GM23338 (cell line): ENCODE measurements at regions not wholly inside any gene's neighbourhood (a gene's known extent, or its start where the extent isn't known, plus 50 kb on each side); places are given as distances from the start of the nearest gene placed in this dataset.

ENCODE experiments used
- ATAC-seq: fragments of 200-7000 bp; cut with Tn5 transposase; 3 replicates; pipeline ENCODE4 v1.9.1; 2020
- DNase-seq: peaks from one replicate; pipeline ENCODE4 v3.0.0-alpha.2; 2015; ENCODE audit warnings: low spot score
- H2AFZ ChIP-seq: fragments of 200-600 bp; sonication (generic); 2 replicates; pipeline ENCODE4 v1.8.0; 2016; ENCODE audit warnings: antibody characterized with exemption, mild to moderate bottlenecking, moderate library complexity
- H3F3A ChIP-seq: fragments of 200-600 bp; sonication (generic); replicated peaks from 2 replicates; pipeline ENCODE4 v1.8.0; 2017; ENCODE audit warnings: antibody characterized with exemption, mixed run types, low read depth
- H3K27ac ChIP-seq: fragments of 200-600 bp; sonication (generic); 2 replicates; pipeline ENCODE4 v1.6.1; 2016; ENCODE audit warnings: low read depth
- H3K27me3 ChIP-seq: fragments of 200-600 bp; sonication (generic); 2 replicates; pipeline ENCODE4 v1.8.0; 2016; ENCODE audit warnings: mild to moderate bottlenecking, mixed run types, moderate library complexity; ENCODE audit not compliant: insufficient read depth
- H3K36me3 ChIP-seq: fragments of 200-600 bp; sonication (generic); 2 replicates; pipeline ENCODE4 v1.8.0; 2016; ENCODE audit warnings: mild to moderate bottlenecking; ENCODE audit not compliant: insufficient read depth
- H3K4me1 ChIP-seq: fragments of 200-600 bp; sonication (generic); 2 replicates; pipeline ENCODE4 v1.8.0; 2016; ENCODE audit warnings: mild to moderate bottlenecking, moderate library complexity; ENCODE audit not compliant: insufficient read depth
- H3K4me2 ChIP-seq: fragments of 200-600 bp; sonication (generic); 2 replicates; pipeline ENCODE4 v1.7.1; 2017; ENCODE audit warnings: mixed run types
- H3K4me3 ChIP-seq: fragments of 200-600 bp; sonication (generic); 2 replicates; pipeline ENCODE4 v1.6.1; 2016; ENCODE audit warnings: mixed run types
- H3K79me2 ChIP-seq: fragments of 200-600 bp; sonication (generic); replicated peaks from 2 replicates; pipeline ENCODE4 v1.8.0; 2017; ENCODE audit warnings: mild to moderate bottlenecking; ENCODE audit not compliant: insufficient read depth
- H3K9me2 ChIP-seq: fragments of 200-600 bp; sonication (generic); 2 replicates; pipeline ENCODE4 v1.8.0; 2017; ENCODE audit not compliant: insufficient read depth
- H4K20me1 ChIP-seq: fragments of 200-600 bp; sonication (generic); replicated peaks from 2 replicates; pipeline ENCODE4 v1.8.0; 2017; ENCODE audit warnings: mild to moderate bottlenecking; ENCODE audit not compliant: insufficient read depth
- H3K27ac Mint-ChIP-seq: 2 replicates; pipeline ENCODE4 v1.8.0; 2020; ENCODE audit warnings: inconsistent platforms, mild to moderate bottlenecking, moderate library complexity, mixed read lengths
- H3K27me3 Mint-ChIP-seq: 3 replicates; pipeline ENCODE4 v1.8.0; 2022; ENCODE audit warnings: low read depth, mild to moderate bottlenecking, moderate library complexity, mixed read lengths, inconsistent platforms; ENCODE audit not compliant: insufficient read depth, poor library complexity
- H3K36me3 Mint-ChIP-seq: 3 replicates; pipeline ENCODE4 v1.8.0; 2021; ENCODE audit warnings: low read depth, mild to moderate bottlenecking, inconsistent platforms, moderate library complexity, mixed read lengths
- H3K4me1 Mint-ChIP-seq: 3 replicates; pipeline ENCODE4 v1.8.0; 2020; ENCODE audit warnings: mild to moderate bottlenecking, inconsistent platforms, mixed read lengths
- H3K4me3 Mint-ChIP-seq: 3 replicates; pipeline ENCODE4 v1.8.0; 2021; ENCODE audit warnings: moderate library complexity, mild to moderate bottlenecking, inconsistent platforms, mixed read lengths
- H3K9me3 Mint-ChIP-seq: 3 replicates; pipeline ENCODE4 v1.8.0; 2020; ENCODE audit warnings: moderate library complexity, mild to moderate bottlenecking, inconsistent platforms, mixed read lengths
- CREB1 ChIP-seq: fragments of 250-450 bp; sonication (Bioruptor Pico); IDR thresholded peaks from 2 replicates; pipeline ENCODE4 v1.5.0; 2020; ENCODE audit warnings: low read depth, mild to moderate bottlenecking, moderate library complexity
- ETS1 ChIP-seq: IDR thresholded peaks from 2 replicates; pipeline ENCODE4 v1.6.1; 2016; ENCODE audit warnings: antibody characterized with exemption
- EZH2 ChIP-seq: fragments of 200-600 bp; sonication (generic); IDR thresholded peaks from one replicate; pipeline ENCODE4 v1.8.0; 2017; ENCODE audit warnings: antibody characterized with exemption, mild to moderate bottlenecking, low read depth; ENCODE audit not compliant: unreplicated experiment
- EZH2phosphoT487 ChIP-seq: fragments of 200-600 bp; sonication (generic); IDR thresholded peaks from one replicate; pipeline ENCODE4 v1.8.1; 2018; ENCODE audit warnings: antibody characterized with exemption; ENCODE audit not compliant: unreplicated experiment
- JUNB ChIP-seq: IDR thresholded peaks from one replicate; pipeline ENCODE4 v1.6.1; 2016; ENCODE audit warnings: antibody characterized with exemption; ENCODE audit not compliant: unreplicated experiment
- NANOG ChIP-seq: IDR thresholded peaks from 2 replicates; pipeline ENCODE4 v1.6.1; 2016; ENCODE audit warnings: antibody characterized with exemption, borderline replicate concordance
- POLR2AphosphoS5 ChIP-seq: IDR thresholded peaks from 2 replicates; pipeline ENCODE4 v1.6.1; 2016; ENCODE audit warnings: antibody characterized with exemption, low read depth
- REST ChIP-seq: IDR thresholded peaks from one replicate; pipeline ENCODE4 v1.6.1; 2018; ENCODE audit warnings: antibody characterized with exemption; ENCODE audit not compliant: unreplicated experiment
- STAT1 ChIP-seq: IDR thresholded peaks from one replicate; pipeline ENCODE4 v1.6.1; 2016; ENCODE audit warnings: antibody characterized with exemption; ENCODE audit not compliant: unreplicated experiment
- ZNF114 ChIP-seq: fragments of 250-450 bp; sonication (Bioruptor Pico); IDR thresholded peaks from 2 replicates; pipeline ENCODE4 v1.5.0; 2020; ENCODE audit warnings: mild to moderate bottlenecking, moderate library complexity
- ZNF331 ChIP-seq: fragments of 250-450 bp; sonication (Bioruptor Pico); IDR thresholded peaks from 2 replicates; pipeline ENCODE4 v1.5.0; 2020; ENCODE audit warnings: low read depth, mild to moderate bottlenecking, moderate library complexity
- TF ChIP-seq, protein P1 (sequence below): fragments of 250-450 bp; sonication (Bioruptor Pico); IDR thresholded peaks from 2 replicates; pipeline ENCODE4 v1.5.0; 2020; ENCODE audit warnings: mild to moderate bottlenecking, moderate library complexity
- TF ChIP-seq, protein P2 (sequence below), 2 experiments: fragments of 200-600 bp in 1 of 2; sonication (generic) in 1 of 2; conservative IDR thresholded peaks; 2 replicates each; pipeline versions ENCODE4 v1.5.1 to v1.6.1; 2016 to 2017; ENCODE audit warnings: antibody characterized with exemption in 2 of 2, low read depth in 2 of 2, mild to moderate bottlenecking in 2 of 2, moderate library complexity in 1 of 2

GRCh38 chr17:83198366-83199341 is 119.2 kb downstream of the METRNL start:
- H3K9me2 ChIP-seq = no peaks in the 10 kb centered on the region
- no peaks in the 10 kb centered on the region for H3K27me3 ChIP-seq
- H3K4me2 ChIP-seq = no peak overlapping the region
- no peaks in the 10 kb centered on the region for H3K4me1 ChIP-seq
- Mint-ChIP-seq H3K27ac (no peak overlapping the region), H3K36me3 (peaks cover 28% of the 10 kb centered on the region; the same call in 2 of the 3 replicates), H3K4me1 (no peaks in the 10 kb centered on the region), H3K4me3 (no peak overlapping the region), H3K27me3 (peaks cover 10% of the 10 kb centered on the region), H3K9me3 (peaks cover 89% of the 10 kb centered on the region)
- H3K27ac ChIP-seq = no peak overlapping the region
- ATAC-seq (no peak), DNase-seq (no peak)
- H3K4me3 ChIP-seq = no peak overlapping the region
- no peaks in the 10 kb centered on the region for H3F3A ChIP-seq
- H4K20me1 ChIP-seq = no peaks in the 10 kb centered on the region
- TF ChIP-seq ZNF114 (no peak), NANOG (no peak), ZNF331 (no peak), ETS1 (no peak), EZH2 (no peak), POLR2AphosphoS5 (no peak), STAT1 (no peak), EZH2phosphoT487 (no peak), JUNB (no peak), REST (no peak), CREB1 (CRISPR knock-in tag) (no peak)
- TF ChIP-seq, protein P1, sequence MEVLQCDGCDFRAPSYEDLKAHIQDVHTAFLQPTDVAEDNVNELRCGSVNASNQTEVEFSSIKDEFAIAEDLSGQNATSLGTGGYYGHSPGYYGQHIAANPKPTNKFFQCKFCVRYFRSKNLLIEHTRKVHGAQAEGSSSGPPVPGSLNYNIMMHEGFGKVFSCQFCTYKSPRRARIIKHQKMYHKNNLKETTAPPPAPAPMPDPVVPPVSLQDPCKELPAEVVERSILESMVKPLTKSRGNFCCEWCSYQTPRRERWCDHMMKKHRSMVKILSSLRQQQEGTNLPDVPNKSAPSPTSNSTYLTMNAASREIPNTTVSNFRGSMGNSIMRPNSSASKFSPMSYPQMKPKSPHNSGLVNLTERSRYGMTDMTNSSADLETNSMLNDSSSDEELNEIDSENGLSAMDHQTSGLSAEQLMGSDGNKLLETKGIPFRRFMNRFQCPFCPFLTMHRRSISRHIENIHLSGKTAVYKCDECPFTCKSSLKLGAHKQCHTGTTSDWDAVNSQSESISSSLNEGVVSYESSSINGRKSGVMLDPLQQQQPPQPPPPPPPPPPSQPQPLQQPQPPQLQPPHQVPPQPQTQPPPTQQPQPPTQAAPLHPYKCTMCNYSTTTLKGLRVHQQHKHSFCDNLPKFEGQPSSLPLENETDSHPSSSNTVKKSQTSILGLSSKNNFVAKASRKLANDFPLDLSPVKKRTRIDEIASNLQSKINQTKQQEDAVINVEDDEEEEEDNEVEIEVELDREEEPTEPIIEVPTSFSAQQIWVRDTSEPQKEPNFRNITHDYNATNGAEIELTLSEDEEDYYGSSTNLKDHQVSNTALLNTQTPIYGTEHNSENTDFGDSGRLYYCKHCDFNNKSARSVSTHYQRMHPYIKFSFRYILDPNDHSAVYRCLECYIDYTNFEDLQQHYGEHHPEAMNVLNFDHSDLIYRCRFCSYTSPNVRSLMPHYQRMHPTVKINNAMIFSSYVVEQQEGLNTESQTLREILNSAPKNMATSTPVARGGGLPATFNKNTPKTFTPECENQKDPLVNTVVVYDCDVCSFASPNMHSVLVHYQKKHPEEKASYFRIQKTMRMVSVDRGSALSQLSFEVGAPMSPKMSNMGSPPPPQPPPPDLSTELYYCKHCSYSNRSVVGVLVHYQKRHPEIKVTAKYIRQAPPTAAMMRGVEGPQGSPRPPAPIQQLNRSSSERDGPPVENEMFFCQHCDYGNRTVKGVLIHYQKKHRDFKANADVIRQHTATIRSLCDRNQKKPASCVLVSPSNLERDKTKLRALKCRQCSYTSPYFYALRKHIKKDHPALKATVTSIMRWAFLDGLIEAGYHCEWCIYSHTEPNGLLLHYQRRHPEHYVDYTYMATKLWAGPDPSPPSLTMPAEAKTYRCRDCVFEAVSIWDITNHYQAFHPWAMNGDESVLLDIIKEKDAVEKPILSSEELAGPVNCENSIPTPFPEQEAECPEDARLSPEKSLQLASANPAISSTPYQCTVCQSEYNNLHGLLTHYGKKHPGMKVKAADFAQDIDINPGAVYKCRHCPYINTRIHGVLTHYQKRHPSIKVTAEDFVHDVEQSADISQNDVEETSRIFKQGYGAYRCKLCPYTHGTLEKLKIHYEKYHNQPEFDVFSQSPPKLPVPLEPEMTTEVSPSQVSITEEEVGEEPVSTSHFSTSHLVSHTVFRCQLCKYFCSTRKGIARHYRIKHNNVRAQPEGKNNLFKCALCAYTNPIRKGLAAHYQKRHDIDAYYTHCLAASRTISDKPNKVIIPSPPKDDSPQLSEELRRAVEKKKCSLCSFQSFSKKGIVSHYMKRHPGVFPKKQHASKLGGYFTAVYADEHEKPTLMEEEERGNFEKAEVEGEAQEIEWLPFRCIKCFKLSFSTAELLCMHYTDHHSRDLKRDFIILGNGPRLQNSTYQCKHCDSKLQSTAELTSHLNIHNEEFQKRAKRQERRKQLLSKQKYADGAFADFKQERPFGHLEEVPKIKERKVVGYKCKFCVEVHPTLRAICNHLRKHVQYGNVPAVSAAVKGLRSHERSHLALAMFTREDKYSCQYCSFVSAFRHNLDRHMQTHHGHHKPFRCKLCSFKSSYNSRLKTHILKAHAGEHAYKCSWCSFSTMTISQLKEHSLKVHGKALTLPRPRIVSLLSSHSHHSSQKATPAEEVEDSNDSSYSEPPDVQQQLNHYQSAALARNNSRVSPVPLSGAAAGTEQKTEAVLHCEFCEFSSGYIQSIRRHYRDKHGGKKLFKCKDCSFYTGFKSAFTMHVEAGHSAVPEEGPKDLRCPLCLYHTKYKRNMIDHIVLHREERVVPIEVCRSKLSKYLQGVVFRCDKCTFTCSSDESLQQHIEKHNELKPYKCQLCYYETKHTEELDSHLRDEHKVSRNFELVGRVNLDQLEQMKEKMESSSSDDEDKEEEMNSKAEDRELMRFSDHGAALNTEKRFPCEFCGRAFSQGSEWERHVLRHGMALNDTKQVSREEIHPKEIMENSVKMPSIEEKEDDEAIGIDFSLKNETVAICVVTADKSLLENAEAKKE (CRISPR knock-in tag) = no peak
- TF ChIP-seq, protein P2, sequence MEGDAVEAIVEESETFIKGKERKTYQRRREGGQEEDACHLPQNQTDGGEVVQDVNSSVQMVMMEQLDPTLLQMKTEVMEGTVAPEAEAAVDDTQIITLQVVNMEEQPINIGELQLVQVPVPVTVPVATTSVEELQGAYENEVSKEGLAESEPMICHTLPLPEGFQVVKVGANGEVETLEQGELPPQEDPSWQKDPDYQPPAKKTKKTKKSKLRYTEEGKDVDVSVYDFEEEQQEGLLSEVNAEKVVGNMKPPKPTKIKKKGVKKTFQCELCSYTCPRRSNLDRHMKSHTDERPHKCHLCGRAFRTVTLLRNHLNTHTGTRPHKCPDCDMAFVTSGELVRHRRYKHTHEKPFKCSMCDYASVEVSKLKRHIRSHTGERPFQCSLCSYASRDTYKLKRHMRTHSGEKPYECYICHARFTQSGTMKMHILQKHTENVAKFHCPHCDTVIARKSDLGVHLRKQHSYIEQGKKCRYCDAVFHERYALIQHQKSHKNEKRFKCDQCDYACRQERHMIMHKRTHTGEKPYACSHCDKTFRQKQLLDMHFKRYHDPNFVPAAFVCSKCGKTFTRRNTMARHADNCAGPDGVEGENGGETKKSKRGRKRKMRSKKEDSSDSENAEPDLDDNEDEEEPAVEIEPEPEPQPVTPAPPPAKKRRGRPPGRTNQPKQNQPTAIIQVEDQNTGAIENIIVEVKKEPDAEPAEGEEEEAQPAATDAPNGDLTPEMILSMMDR (conservative IDR thresholded peaks at IDR 0.05; ENCODE audit: low read depth in 2 of 2) = no peak
- no peaks in the 10 kb centered on the region for H3K79me2 ChIP-seq
- H3K36me3 ChIP-seq = no peaks in the 10 kb centered on the region
- H2AFZ ChIP-seq = no peak overlapping the region
